ENCODE measurements at regions not wholly inside any gene's neighbourhood (a gene's known extent, or its start where the extent isn't known, plus 50 kb on each side); places are given as distances from the start of the nearest gene placed in this dataset.

- H3K36me3 Mint-ChIP-seq (ENCODE audit: low read depth), result no peaks in the 10 kb centered on the region
- no peak overlapping the region for H3K27ac Mint-ChIP-seq
- H3K27me3 Mint-ChIP-seq, result no peaks in the 10 kb centered on the region
- no peaks in the 10 kb centered on the region for H3K9me3 Mint-ChIP-seq
- intact Hi-C loops (cut with micrococcal nuclease), result no loop called here
- no peak overlapping the region for H3K4me3 Mint-ChIP-seq
- H3K4me1 Mint-ChIP-seq (ENCODE audit: low read depth), result peaks cover 28% of the 10 kb centered on the region
Measured at GRCh38 chr6:143621876-143622605, 55.7 kb upstream of the PHACTR2 start.

DNA sequence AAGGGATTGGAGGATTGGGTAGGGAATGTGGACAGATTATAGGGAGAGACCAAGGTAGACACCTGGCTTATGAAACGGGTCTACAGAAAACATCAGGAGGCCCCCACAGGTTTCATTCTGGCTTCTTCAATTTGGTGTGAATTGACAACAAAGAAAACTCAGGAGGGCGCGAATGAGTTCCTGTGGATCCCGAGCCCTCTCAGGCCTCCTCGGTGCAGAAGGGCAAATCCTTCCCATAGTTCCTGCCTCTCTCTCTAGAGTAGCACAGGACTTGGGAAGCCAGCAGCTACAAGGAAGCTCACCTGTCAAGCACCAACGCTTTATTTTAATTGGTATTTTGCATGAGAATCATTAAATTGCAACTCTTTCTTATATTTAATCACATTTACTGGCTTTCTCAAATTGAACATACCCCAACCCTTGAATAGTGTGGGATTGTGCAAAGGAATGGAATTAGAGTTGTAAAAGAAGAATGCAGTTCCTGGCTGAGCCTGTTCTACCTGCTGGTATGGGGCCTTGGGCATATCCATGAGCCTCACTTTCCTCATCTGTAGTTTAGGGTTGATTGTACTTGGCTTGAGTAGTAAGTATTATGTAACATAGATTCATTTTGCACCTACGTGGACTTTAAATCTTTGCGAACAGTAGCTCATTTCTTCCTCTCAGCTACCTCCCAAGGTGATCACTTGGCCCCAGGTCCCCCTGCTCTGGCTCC is 56.4 kb upstream of the PHACTR2 start:
- Mint-ChIP-seq H3K27ac (no peak overlapping the region), H3K27me3 (no peaks in the 10 kb centered on the region), H3K36me3 (ENCODE audit: low read depth) (no peaks in the 10 kb centered on the region), H3K9me3 (no peaks in the 10 kb centered on the region), H3K4me1 (ENCODE audit: low read depth) (peaks cover 28% of the 10 kb centered on the region), H3K4me3 (no peak overlapping the region)
- intact Hi-C loops (cut with micrococcal nuclease), result no loop called here

- Mint-ChIP-seq H3K27me3 (no peaks in the 10 kb centered on the region), H3K4me3 (no peak overlapping the region), H3K9me3 (no peaks in the 10 kb centered on the region), H3K36me3 (ENCODE audit: low read depth) (no peaks in the 10 kb centered on the region), H3K27ac (no peak overlapping the region), H3K4me1 (ENCODE audit: low read depth) (peaks cover 28% of the 10 kb centered on the region)
- intact Hi-C loops (cut with micrococcal nuclease), result no loop called here
Measured at GRCh38 chr6:143620447-143620846, 57.3 kb upstream of the PHACTR2 start.

DNA sequence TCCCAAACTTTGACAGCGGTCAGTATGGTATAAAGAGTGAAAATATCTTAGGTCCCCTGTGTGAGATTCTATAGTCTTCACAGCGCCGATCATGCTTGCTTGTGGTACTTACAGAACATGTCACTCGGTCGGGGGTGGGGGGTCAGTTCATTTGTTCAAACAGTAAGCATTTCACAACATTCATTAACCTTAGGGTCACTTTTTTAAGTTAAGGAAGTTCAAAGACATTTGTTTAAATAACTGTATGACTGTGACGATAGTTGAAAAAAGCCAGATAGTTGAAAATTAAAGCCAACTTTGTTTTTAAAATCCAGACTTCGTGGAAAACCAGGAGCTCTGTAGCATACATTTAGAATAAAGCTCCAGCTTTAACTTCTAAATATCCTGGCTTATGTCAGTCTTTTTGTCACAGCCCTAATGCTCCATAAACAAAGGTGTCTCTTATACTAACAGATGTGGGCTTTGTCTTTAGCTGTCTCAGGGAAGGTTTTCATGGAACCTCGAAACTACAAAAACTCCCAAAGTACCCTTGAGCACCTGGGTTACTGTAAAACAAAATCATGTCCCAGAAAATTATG is 57.9 kb upstream of the PHACTR2 start:
- no peaks in the 10 kb centered on the region for H3K9me3 Mint-ChIP-seq
- H3K27me3 Mint-ChIP-seq, result no peaks in the 10 kb centered on the region
- peaks cover 28% of the 10 kb centered on the region for H3K4me1 Mint-ChIP-seq (ENCODE audit: low read depth)
- no peak overlapping the region for H3K27ac Mint-ChIP-seq
- intact Hi-C loops (cut with micrococcal nuclease), result no loop called here
- H3K36me3 Mint-ChIP-seq (ENCODE audit: low read depth), result no peaks in the 10 kb centered on the region
- no peak overlapping the region for H3K4me3 Mint-ChIP-seq

GRCh38 chr6:143616741-143617140 is 61.0 kb upstream of the PHACTR2 start:
- intact Hi-C loops (cut with micrococcal nuclease), result no loop called here
- H3K4me1 Mint-ChIP-seq (ENCODE audit: low read depth), result peaks cover 40% of the 10 kb centered on the region
- H3K27me3 Mint-ChIP-seq, result no peaks in the 10 kb centered on the region
- H3K9me3 Mint-ChIP-seq, result no peaks in the 10 kb centered on the region
- no peaks in the 10 kb centered on the region for H3K36me3 Mint-ChIP-seq (ENCODE audit: low read depth)
- H3K27ac Mint-ChIP-seq, result no peak overlapping the region
- H3K4me3 Mint-ChIP-seq, result no peak overlapping the region

DNA sequence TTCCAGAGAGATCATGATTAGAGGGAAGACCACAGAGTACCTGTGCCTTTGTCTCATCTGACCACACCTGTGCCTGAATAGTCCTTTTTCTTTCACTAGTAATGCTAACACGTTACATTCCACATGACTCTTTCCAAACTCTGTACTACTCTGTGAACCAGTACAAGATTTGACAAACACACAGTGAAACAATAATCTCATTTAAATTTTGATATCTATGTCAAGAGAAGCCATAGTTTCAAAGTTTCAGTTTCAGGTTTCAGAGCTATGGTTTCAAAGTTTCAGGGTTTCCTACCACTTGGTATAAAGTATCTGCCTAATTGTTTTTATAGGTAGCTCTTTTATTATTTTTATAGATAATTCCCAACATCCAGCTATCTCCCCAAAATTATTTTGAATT is 62.0 kb upstream of the PHACTR2 start:
- Mint-ChIP-seq H3K4me3 (no peak overlapping the region), H3K27me3 (no peaks in the 10 kb centered on the region), H3K27ac (no peak overlapping the region), H3K36me3 (ENCODE audit: low read depth) (no peaks in the 10 kb centered on the region), H3K4me1 (ENCODE audit: low read depth) (peaks cover 40% of the 10 kb centered on the region), H3K9me3 (no peaks in the 10 kb centered on the region)
- intact Hi-C loops (cut with micrococcal nuclease), result no loop called here

DNA sequence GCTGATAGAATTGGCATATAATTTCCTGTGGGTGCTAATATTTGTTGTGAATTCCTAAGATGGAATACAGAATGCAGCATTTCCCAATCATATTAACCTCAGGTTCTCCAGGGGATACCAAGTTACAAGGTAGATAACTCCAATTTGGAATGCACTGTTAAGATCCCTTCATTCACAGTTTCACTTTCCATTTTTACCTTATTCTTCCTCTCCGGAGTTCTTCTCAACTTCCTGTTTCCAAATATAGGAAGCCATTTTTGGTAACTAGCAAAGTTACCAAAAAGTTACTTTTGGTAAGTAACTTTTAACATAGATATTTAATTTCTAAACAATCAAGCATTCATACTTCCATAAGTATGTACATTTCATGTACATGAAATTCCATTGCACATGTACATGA is 63.5 kb upstream of the PHACTR2 start:
- Mint-ChIP-seq H3K27ac (no peak overlapping the region), H3K9me3 (no peaks in the 10 kb centered on the region), H3K4me1 (ENCODE audit: low read depth) (peaks cover 25% of the 10 kb centered on the region), H3K4me3 (peak overlapping the region; percentile 9), H3K27me3 (no peaks in the 10 kb centered on the region), H3K36me3 (ENCODE audit: low read depth) (no peaks in the 10 kb centered on the region)
- intact Hi-C loops (cut with micrococcal nuclease), result no loop called here

- no peak overlapping the region for H3K27ac Mint-ChIP-seq
- H3K4me1 Mint-ChIP-seq (ENCODE audit: low read depth), result peaks cover 20% of the 10 kb centered on the region
- intact Hi-C loops (cut with micrococcal nuclease), result no loop called here
- no peak overlapping the region for H3K4me3 Mint-ChIP-seq
- H3K9me3 Mint-ChIP-seq, result no peaks in the 10 kb centered on the region
- H3K27me3 Mint-ChIP-seq, result no peaks in the 10 kb centered on the region
- H3K36me3 Mint-ChIP-seq (ENCODE audit: low read depth), result no peaks in the 10 kb centered on the region
Measured at GRCh38 chr6:143613749-143614148, 64.0 kb upstream of the PHACTR2 start.

- H3K4me1 Mint-ChIP-seq (ENCODE audit: low read depth), result peaks cover 16% of the 10 kb centered on the region
- no peak overlapping the region for H3K27ac Mint-ChIP-seq
- no peaks in the 10 kb centered on the region for H3K9me3 Mint-ChIP-seq
- no peak overlapping the region for H3K4me3 Mint-ChIP-seq
- no peaks in the 10 kb centered on the region for H3K36me3 Mint-ChIP-seq (ENCODE audit: low read depth)
- intact Hi-C loops (cut with micrococcal nuclease), result no loop called here
- H3K27me3 Mint-ChIP-seq, result no peaks in the 10 kb centered on the region
Measured at GRCh38 chr6:143612186-143612585, 65.6 kb upstream of the PHACTR2 start.

DNA sequence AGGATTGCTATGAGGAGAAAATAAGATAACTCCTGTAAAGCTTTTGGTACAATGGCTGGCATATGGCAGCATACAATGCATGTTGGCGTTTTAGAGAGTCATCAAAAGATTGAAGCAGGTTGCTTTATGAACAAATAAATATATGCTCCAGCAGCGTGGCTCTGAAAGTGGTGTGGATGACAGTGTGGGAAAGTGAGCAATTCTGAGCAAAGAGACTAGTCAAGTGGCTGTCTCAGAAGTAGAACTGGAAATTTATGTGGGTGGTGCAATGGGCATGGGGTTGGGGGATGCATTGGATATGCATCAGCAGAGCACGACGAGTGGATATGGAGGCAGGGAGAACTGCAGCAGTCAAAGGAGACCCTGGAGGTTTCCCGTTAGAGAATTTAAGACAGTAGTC is 66.2 kb upstream of the PHACTR2 start:
- intact Hi-C loops (cut with micrococcal nuclease), result no loop called here
- no peak overlapping the region for H3K4me3 Mint-ChIP-seq
- no peak overlapping the region for H3K27ac Mint-ChIP-seq
- H3K9me3 Mint-ChIP-seq, result no peaks in the 10 kb centered on the region
- H3K36me3 Mint-ChIP-seq (ENCODE audit: low read depth), result no peaks in the 10 kb centered on the region
- H3K4me1 Mint-ChIP-seq (ENCODE audit: low read depth), result peaks cover 16% of the 10 kb centered on the region
- H3K27me3 Mint-ChIP-seq, result no peaks in the 10 kb centered on the region

DNA sequence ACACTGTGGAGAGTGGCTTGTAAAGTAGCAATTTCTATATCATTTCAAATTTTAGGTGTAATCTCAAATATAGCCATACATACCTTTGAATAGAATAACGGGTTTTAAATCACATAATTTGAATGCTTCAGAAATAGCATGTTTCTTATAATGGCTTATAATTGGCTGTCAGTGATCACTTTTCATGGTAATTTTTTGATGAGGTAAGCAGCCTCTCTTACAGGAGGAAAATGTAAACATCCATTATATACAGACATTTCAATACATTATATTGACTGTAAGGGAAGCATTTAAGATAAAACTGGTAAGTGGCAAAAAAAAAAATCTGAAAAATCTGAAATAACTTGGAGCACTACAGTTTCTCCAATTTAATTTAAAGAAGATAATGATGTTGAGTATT is 67.8 kb upstream of the PHACTR2 start:
- Mint-ChIP-seq H3K4me3 (no peak overlapping the region), H3K9me3 (no peaks in the 10 kb centered on the region), H3K27me3 (no peaks in the 10 kb centered on the region), H3K36me3 (ENCODE audit: low read depth) (no peaks in the 10 kb centered on the region), H3K4me1 (ENCODE audit: low read depth) (peaks cover 16% of the 10 kb centered on the region), H3K27ac (no peak overlapping the region)
- intact Hi-C loops (cut with micrococcal nuclease), result no loop called here

DNA sequence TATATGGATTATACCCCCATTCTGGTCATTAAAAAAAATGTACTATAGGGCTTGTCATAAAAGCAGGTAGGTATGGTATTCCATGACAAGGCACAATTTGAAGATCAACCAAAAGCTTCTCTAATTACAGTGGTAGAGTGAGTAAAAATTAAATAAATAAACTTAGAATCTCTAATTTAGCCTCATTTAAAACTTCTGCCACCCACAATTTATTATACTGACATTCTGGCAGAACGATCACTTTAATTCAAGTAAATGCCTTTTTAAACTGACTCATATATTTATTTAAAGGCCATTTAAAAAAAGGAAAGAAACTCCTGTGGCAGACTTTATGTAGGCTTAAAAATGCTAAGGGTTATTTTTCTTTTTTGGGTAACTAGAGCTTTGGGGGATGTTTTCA is 68.3 kb upstream of the PHACTR2 start:
- Mint-ChIP-seq H3K9me3 (no peaks in the 10 kb centered on the region), H3K4me3 (no peak overlapping the region), H3K27ac (no peak overlapping the region), H3K4me1 (ENCODE audit: low read depth) (peaks cover 13% of the 10 kb centered on the region), H3K36me3 (ENCODE audit: low read depth) (no peaks in the 10 kb centered on the region), H3K27me3 (no peaks in the 10 kb centered on the region)
- intact Hi-C loops (cut with micrococcal nuclease), result no loop called here

GRCh38 chr6:143608906-143609305 is 68.9 kb upstream of the PHACTR2 start:
- H3K4me3 Mint-ChIP-seq, result no peak overlapping the region
- no peak overlapping the region for H3K27ac Mint-ChIP-seq
- H3K9me3 Mint-ChIP-seq, result no peaks in the 10 kb centered on the region
- H3K4me1 Mint-ChIP-seq (ENCODE audit: low read depth), result peaks cover 7% of the 10 kb centered on the region
- H3K27me3 Mint-ChIP-seq, result no peaks in the 10 kb centered on the region
- no peaks in the 10 kb centered on the region for H3K36me3 Mint-ChIP-seq (ENCODE audit: low read depth)
- intact Hi-C loops (cut with micrococcal nuclease), result no loop called here

GRCh38 chr6:143607974-143608373 is 69.8 kb upstream of the PHACTR2 start:
- H3K4me1 Mint-ChIP-seq (ENCODE audit: low read depth), result peaks cover 6% of the 10 kb centered on the region
- H3K36me3 Mint-ChIP-seq (ENCODE audit: low read depth), result no peaks in the 10 kb centered on the region
- no peaks in the 10 kb centered on the region for H3K9me3 Mint-ChIP-seq
- intact Hi-C loops (cut with micrococcal nuclease), result no loop called here
- H3K27ac Mint-ChIP-seq, result no peak overlapping the region
- H3K4me3 Mint-ChIP-seq, result no peak overlapping the region
- no peaks in the 10 kb centered on the region for H3K27me3 Mint-ChIP-seq
